GM12874 (cell line): ENCODE measurements at regions not wholly inside any gene's neighbourhood (a gene's known extent, or its start where the extent isn't known, plus 50 kb on each side); places are given as distances from the start of the nearest gene placed in this dataset.

Experiments used
- TF ChIP-seq, protein P1 (sequence below): IDR thresholded peaks from 2 replicates; pipeline ENCODE4 v1.5.1; 2011; ENCODE audit warnings: low read depth, mild to moderate bottlenecking, control low read depth, low read length, moderate library complexity; ENCODE audit not compliant: insufficient read depth

DNA sequence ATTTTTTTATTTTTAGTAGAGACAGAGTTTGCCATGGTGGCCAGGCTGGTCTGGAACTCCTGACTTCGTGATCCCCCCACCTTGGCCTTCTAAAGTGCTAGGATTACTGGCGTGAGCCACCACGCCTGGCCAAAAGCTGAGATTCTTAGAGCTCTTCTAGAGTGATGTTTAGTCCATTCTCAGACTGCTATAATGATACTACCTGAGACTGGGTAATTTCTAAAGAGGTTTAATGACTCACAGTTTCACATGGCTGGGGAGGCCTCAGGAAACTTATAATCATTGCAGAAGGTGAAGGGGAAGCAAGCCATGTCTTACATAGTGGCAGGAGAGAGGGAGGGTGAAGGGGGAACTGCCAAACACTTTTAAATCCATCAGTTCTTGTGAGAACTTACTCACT lies 1804.9 kb upstream of the LRRTM1 start:
- TF ChIP-seq, protein P1, sequence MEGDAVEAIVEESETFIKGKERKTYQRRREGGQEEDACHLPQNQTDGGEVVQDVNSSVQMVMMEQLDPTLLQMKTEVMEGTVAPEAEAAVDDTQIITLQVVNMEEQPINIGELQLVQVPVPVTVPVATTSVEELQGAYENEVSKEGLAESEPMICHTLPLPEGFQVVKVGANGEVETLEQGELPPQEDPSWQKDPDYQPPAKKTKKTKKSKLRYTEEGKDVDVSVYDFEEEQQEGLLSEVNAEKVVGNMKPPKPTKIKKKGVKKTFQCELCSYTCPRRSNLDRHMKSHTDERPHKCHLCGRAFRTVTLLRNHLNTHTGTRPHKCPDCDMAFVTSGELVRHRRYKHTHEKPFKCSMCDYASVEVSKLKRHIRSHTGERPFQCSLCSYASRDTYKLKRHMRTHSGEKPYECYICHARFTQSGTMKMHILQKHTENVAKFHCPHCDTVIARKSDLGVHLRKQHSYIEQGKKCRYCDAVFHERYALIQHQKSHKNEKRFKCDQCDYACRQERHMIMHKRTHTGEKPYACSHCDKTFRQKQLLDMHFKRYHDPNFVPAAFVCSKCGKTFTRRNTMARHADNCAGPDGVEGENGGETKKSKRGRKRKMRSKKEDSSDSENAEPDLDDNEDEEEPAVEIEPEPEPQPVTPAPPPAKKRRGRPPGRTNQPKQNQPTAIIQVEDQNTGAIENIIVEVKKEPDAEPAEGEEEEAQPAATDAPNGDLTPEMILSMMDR: no peak

DNA sequence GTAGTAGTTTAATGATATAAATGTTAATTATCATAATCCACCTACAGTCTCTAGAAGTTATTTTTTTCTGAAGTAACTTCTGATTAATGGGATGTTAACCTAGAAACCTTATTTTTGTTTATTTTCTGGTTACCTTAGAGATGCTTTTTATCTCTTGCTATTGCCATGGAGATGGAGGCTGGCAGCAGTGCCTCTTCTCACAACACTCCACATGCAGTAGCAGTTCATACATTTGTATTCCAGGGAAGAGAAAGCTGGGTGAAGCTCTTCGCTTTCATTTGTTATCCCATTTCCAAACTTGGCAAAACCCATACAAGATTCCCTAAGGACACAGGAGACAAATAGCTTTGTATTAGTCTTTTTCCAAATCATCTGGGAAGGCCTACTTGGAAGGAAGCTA lies 1794.1 kb upstream of the LRRTM1 start:
- TF ChIP-seq, protein P1: no peak

DNA sequence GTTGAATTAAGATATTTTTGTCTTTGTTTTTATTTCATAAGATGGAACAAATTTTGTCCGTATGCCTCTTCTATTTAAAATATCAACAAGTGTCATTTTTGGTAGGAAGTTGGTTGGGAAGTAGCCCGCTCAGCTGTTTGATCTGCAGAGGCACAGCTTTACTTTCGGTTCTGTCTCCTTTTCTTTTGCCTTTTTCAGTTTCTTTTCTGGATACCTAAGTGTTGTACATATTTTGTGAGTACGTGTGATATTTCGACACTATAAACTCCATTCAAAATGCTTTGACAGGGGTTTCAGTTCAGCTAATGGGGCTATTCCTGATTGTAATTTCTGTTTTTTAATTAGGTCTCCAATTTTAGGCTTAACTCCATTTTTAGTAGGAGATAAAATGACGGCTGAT lies 1785.0 kb upstream of the LRRTM1 start:
- TF ChIP-seq, protein P1: no peak

DNA sequence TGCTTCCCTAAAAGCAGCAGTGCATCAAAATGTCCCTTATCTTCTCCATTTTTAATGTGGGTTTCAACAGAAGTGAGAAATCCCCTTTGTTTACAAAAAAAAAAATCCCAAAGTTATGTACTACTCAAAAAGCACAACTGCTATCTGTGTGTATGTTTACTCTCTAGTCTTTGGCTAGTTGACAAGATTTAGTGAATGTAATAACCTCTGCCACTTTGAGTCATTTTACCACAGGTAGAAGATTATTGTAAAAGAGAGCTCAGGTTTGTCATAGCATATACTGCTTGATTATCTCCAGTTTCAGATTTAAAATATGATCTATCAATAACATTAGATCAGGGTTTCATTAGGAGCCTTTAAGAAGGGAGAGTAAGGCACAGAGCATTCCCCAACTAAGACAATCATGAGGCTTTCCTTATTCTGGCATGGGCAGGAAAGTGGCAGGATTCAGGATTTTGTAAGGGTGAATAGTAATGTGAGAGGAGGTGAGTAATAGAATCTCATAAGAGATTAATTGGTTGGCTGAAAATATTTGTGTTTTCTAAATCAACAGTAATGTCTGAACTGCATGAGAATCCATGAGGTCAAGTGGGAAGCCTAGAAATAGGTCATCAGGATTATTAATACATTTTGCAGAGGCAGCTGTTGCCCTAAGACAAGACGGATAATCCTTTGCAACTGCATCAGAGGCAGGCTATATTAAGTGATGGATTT lies 1780.3 kb upstream of the LRRTM1 start:
- TF ChIP-seq, protein P1: no peak

DNA sequence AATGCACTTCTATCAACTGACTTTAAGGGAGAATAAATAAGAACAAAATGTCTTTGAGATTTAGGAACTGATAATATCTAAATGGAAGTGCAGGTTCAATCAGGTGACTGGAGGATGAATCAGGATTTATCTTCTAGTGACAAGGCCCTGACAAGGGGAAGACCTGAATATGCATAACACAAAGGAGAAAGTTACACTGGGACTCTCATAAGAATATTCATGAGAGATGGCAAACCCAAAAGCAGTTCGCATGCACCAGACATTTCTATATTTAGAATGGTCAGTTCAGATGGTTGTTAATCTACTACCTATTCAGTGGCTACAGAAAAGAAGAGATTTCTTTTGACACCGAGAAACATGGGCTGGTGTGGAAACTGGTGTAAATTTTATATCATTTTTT lies 1771.3 kb upstream of the LRRTM1 start:
- TF ChIP-seq, protein P1: no peak

DNA sequence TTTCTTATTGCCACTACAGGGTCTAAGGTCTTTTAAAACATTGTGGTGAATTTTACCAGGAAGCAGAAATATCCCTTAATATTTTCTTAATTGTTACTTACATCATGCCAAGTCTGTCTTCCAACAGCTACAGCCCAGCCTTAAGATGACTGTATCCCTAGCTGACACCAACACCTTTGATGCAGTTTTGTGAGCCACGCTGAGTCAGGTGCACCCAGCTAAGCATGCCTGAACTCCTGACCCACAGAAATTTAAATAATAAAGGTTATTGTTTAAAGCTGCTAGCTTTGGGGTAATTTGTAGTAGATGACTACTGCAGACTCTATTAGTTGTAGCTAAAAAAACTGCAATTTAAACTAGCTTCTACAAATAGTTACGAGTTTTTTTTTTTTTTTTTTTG lies 1757.9 kb upstream of the LRRTM1 start:
- TF ChIP-seq, protein P1: no peak

DNA sequence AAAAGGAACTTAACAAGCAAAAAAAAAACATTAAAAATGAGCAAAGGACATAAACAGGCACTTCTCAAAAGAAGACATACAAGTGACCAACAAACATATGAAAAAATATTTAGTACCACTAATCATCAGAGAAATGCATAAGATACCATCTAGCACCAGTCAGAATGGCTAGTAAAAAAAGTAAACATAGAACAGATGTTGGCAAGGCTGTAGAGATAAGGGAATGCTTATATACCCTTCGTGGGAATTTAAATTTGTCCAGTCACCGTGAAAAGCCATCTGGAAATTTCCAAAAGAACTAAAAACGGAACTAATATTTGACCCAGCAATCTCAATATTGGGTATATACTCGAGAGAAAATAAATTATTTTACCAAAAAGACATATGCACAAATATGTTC lies 1751.3 kb upstream of the LRRTM1 start:
- TF ChIP-seq, protein P1: no peak
